ENCODE measurements at regions not wholly inside any gene's neighbourhood (a gene's known extent, or its start where the extent isn't known, plus 50 kb on each side); places are given as distances from the start of the nearest gene placed in this dataset.

DNA sequence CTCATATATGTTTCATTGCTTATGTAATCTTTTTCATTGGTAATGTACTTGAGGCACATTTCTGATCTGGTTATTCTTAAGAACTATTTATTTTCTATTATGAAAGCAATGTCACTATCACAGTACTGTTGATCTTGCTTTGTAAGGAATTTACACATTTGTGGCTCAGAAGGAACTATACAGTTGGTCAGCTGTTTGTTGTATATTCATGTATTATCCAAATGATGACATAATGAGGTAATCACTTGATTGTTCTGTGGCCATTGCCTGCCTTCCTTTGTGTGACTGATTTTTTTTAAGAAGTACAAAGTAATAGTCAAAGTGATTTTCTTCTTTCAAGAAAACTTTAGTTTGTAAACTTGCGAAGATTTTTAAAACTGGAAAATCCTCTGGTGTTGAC lies 399.9 kb downstream of the TMEM161B start:
- no peak for DNase-seq

DNA sequence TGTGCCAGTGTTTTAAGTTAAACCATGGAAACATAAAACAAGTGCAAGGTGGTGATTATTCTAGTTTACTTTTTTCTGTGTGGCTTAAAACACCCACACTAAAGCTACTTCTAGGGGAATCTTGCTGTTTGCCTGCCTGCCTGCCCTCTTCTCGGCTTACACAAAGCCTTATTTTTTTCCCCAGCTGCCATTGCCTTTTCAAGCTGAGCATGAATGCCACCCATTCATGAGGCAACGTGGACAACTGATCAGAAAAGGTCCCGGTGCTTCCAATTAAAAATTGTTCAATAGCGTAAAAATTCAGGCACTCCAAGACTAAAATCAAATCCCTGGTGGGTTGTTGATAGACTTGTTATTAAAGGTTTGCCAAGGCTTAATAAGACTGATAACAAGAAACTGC lies 401.4 kb downstream of the TMEM161B start:
- DNase-seq: no peak

DNA sequence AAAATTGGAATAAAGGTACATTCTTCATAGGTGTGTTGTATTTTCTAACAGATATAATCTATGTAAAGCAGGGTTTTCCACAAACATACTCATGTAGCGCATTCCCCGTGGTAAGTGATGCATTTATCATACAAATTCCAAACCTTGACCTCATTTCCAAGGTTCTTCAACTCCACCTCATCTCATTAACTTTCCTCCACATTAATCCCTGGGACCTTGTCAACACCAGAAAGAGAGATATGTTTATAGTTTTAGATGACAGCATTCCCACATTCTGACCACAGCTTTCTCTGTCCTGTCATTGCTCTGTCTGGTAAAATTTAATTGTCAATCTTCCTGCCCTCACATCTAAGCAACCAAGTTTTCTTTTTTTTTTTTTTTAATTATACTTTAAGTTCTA lies 415.1 kb downstream of the TMEM161B start:
- DNase-seq: no peak

DNA sequence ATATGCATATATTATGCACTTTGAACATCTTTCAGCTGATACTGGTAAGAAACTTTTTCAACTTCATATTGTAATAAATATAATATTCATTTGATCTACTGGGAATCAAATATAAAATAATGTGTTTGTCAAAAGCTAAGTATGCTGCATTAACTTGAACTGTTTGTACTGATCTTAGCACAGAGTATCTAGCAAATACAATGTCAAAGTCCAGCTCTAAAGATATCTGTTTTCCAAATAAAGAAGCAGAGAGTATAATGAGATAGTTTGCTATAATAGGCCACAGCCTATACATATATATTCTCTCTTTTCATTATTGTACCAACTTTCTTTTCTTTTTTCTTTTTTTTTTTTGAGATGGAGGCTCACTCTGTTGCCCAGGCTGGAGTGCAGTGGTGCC lies 417.0 kb downstream of the TMEM161B start:
- DNase-seq: no peak

DNA sequence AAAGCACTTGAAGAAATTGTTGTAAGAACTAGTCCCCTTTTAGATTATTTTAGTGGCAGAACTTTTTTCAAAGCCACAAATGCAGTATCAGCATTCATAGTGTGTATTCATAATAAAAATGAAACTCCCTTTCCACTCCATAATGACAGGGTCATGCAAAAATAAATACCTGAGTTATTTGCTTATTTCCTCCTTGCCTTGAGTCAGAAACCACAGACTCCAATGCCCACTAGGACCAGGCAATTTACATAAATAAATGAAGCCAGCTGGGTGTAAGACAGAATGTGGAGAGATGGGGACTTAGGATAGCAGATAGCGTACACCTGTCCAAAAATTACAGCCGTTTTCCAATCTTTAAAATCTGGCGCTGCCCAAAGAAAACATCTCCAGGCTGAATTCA lies 417.8 kb downstream of the TMEM161B start:
- no peak for DNase-seq

DNA sequence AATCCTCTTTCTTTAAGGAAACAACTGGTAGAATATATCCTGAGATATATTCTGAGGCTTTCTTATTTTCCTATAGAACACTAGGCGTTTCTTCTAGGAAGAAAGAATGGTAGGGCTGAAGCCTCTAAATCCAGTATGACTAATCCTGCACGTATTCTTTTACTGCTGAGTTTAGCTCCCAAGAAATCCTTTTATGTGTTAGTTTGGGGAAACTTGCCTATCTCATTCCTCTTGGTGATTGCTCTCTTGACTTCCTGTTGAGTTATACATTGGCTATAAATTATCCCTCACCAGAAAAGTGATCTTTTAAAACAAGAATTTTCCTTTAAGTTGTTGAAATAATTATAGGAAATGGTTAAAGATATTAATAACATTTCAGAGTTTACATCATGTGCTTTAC lies 422.9 kb downstream of the TMEM161B start:
- no peak for DNase-seq

DNA sequence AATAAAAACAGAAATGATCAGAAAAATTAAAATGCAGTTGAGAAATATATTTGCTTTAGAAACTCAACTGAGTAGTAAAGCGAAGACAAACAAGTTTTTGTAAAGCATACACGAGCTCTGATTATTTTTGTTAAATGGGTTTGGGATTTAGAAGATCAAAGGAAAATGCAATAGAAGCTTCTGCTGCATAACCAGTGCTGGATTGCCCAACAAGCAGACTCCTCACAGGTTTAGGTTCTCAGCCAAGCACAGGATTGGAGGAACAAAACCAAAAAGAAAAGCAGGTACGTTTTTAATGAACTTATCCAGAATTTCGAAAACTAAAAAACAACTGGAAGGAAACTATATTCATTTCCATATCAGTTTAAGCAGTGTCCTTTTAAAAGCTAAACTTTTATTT lies 423.8 kb downstream of the TMEM161B start:
- no peak for DNase-seq

DNA sequence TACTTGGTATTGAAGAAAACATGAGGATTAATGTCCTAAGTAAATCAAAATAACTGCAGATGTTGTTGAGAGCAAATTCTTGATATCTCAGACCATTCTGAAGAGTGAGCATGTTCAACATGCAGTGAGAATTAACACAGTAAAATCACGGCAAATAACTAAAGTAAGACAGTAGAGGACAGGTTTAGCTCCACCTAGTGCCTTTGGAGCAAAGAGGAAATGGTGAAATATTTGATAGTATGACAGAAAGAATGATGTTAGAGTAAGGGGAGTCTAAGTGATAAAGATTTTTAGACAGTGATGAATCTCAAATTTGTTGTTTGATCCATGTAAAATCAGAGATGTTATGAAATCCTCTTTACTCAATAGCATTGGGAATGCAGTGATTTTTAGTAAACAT lies 424.2 kb downstream of the TMEM161B start:
- DNase-seq: no peak

DNA sequence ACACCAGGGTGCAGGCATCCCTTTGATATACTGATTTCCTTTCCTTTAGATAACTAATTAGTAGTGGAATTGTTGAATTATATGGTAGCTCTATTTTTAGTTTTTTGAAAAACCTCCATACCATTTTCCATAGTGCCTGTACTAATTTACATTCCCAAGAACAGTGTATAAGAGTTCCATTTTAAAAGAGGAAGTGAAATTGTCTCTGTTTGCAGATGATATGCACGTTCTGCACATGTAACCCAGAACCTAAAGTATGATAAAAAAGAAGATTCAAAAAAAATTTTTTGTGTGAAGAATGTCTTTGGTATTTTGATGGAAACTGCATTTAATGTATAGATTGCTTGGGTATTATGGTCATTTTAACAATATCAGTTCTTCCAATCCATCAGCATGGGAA lies 424.0 kb upstream of the CCNH start:
- no peak for DNase-seq

DNA sequence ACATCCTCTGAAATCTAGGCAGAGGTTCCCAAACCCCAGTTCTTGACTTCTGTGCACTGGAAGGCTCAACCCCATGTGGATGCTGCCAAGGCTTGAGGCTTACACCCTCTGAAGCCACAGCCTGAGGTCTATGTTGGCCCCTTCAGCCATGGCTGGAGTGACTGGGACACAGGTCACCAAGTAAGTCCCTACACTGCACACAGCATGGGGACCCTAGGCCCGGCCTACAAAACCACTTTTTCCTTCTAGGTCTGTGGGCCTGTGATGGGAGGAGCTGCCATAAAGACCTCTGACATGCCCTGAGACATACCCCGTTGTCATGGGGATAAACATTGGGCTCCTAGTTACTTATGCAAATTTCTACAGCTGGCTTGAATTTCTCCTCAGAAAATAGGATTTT lies 418.8 kb upstream of the CCNH start:
- no peak for DNase-seq

DNA sequence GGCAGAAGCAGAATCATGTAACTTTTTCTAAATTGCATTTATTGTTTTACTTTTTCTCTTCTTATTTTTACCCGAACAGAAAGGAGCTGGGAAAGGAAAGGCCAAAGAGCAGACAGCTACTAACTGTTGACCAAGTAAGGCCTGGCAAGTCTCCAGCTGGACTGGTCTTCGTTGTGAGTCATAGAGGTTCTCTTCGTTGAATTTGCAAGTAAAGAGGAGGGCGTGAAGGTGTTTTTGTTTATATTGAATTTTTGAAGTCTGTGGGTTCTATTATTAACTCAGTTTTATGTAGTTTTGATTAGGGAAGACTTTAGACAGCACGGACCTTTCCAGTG lies 416.5 kb upstream of the CCNH start:
- DNase-seq: no peak

DNA sequence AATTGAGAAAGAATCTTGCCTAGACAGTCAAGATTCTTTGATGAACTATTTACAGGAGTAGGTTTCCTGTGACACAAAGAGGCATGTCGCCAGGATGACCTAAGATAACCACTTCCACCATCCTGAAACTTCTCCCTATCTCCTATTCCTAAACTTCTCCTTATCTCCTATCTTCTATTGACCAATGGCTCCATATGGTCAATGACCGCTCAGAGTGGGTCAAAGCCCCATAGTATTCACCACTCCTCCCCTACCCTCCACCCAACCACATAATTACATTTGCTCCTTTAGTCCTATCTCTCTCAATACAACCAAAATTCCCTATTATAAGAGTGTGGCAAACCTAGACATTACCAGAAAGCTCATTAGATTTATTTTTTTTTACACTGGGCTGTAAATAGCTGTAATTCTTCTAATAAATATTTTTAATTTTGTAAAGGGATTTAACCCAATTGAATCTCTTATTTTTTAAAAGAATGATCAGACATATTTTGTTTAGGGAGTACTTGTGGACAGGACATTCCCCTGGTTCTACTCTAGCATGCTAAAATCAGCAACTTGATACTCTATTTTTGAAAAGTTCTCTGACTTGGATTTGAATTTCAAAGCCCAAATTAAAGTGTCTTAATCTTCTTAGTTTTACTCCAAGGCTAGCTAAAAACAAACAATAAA lies 416.0 kb upstream of the CCNH start:
- DNase-seq: no peak

DNA sequence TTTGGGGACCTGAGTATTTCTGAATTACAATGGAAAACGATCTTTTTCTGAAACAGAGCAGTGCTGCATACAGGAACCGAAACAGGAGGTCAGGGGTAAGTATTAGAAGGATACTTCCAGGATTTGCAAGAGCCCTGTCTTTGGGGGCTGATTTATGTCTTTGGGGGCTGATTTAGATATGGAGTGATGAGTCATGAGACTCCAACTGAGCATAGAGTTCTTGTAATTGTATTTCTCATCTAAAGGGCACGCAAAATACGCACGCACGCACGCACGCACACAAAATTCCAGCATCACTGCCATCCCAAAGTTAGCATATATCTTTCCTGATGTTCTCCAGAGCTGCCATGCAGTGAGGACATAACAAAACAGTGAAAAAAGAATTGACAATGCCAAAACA lies 414.8 kb upstream of the CCNH start:
- no peak for DNase-seq

DNA sequence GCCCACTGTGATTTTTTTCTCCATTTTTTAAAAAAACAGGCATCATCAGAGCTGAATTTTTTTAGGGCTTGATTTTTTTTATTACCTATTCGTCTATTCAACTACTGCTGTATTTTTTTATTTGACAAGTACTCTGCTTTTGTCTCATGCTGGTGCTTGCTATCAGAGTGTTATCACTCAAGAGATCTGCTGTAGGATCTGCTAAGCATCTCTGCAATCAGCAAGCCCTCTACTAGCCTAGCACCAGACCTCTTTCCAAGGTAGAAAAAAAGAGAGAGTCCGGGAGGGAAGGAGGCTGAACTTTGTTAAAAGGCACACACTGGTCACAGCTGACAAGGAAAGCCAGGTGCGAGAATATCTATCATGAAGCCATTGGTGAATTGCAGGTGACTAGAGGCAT lies 413.8 kb upstream of the CCNH start:
- no peak for DNase-seq

DNA sequence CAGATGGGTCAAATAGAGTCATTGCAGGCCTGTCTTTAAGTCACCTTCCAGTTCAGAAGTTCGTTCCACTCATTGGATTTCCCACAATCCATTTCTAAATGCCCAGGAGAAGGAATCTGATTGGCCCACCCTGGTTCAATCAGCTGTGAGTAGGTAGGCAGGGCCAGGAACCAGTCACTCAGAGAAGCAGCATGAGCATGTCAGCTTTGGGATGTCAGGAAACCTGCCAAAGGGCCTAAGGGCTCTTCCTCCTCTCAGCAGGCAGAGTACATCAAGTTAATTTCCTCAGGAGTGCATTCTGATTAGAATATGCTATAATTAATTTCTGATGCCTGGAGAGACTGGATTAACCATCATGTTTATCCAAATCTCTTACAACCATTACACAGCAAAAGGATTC lies 412.9 kb upstream of the CCNH start:
- DNase-seq: no peak

DNA sequence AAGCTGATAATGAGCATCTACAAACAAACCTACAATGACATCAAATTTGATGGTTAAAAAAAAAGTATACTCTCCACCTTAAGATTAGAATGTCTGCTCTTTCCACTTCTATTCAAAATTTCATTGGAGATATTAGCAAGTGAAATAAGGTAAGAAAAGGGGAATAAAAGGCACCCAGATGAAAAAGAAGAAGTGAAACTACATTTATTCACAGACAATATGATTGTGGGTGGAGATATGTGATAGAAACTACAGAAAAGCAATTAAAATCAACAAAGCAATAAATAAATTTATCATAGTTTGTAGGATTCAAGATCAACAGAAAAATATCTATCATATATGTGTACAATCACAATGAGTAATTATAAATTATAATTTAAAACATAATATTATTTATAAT lies 395.1 kb upstream of the CCNH start:
- DNase-seq: no peak

DNA sequence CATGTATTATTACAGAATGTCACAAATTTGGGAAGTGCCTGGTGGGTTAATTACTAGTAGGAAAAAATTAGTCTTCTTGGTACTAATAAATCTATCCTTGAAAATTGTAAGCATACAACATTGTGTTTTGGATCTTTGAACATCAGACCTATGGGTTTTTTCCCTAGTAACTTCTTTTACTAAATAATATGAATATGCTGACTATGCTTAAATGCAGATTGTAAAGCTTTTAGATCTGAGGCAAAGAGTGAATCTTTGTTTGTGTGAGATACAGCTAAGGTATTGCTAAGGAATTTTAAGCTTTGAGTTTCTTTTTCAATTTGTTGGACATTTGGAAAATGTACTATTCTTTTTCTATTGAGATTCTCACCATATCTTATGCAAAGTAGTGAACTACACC lies 390.6 kb upstream of the CCNH start:
- no peak for DNase-seq

DNA sequence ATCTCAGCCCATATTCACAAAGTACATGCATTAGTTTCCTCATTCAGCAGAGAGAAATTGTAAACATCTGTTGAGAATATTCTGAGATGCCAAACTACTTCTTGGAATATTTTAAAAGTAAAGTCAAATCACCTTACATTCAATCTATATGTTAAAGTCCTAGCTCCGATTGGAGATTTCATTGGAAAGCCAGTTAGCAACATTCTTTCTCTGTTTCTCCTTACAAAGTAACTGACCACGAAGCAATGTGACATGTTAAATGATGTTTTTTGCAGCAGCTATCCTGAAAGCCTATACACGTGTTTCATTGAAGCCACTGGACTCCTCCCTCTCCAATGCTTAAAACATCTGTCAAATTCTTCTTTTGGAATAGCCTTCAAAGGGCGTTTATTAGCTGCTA lies 379.1 kb upstream of the CCNH start:
- no peak for DNase-seq

DNA sequence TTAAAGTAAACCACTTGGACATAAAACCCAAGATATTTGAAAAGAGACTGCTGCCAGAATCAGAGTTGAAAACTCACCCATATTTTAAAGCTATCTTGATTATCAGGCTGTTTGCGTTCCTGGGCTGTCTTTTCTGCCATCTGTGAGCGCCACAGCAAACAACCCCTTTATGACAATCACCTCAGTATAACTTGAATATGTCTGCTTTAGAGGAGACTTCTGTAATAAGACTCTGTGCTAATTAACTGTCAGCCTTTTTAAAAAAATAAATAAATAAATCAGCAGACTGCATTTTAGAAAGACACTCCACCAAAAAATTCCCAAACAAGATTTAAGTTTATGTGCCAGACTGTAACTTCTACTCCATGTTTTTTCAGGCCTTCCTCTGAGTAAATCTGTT lies 375.7 kb upstream of the CCNH start:
- DNase-seq: no peak

DNA sequence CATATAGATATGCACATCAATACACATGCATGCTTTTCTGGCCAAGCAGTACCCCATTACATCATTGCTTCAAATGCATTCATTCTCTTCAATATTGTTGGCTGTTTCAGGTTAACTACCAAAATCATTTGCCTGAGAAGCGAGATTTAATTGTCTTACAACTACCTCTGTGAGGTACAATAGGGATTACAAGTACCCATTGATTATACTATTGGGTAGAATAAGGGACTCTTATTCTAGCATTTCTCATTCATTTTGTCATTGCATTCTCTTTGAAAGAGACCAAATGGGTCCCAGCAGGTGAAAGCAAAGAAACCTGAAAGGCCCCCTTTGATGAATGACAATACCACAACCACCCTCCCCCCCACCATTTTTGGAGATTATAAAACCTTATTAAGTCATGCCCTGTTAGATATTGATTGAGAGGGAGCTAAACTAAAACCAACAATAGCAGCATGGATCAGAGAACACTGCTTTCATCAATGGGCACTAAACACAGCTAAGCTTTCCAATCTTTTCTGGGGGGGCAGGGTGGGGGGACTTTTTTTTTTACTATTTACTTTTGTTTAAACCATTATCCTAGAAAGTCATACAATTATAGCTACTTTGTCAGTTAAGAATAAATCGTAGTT lies 375.0 kb upstream of the CCNH start:
- no peak for DNase-seq

DNA sequence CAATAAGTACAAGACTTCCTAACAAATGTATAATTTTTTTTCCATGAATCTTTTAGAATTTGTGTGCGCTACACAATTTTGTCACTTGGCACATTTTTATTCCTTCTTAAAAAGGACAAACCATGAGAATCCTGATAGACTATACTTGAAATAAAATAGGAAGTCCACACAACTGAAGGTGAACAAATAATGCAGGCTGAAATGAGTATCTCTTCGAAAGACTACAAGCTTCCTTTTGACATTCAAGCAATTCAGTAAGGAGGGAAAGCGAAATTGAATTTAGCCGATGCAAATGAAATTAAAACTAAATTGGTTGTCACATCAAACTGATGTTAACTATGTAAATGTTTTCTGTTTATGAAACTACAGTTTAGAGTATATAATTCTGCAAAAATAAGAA lies 374.4 kb upstream of the CCNH start:
- no peak for DNase-seq

DNA sequence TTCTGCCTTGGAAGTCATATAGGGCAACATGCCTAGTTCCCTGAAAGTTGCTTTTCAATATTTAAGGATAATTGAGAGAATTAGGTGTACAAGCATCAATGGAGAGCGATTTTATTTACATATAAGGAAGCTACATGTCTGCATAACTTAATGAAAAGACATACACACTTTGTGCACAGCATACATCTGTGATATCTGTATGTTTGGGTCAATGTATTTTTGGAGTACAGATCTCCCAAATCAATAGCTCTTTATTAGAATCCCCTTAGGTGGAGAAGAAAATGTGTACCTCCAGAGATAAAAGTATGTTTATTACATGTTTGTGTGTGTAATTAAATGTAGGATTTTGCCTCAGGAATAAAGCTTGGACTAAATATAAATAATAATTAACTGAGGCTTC lies 373.7 kb upstream of the CCNH start:
- no peak for DNase-seq

DNA sequence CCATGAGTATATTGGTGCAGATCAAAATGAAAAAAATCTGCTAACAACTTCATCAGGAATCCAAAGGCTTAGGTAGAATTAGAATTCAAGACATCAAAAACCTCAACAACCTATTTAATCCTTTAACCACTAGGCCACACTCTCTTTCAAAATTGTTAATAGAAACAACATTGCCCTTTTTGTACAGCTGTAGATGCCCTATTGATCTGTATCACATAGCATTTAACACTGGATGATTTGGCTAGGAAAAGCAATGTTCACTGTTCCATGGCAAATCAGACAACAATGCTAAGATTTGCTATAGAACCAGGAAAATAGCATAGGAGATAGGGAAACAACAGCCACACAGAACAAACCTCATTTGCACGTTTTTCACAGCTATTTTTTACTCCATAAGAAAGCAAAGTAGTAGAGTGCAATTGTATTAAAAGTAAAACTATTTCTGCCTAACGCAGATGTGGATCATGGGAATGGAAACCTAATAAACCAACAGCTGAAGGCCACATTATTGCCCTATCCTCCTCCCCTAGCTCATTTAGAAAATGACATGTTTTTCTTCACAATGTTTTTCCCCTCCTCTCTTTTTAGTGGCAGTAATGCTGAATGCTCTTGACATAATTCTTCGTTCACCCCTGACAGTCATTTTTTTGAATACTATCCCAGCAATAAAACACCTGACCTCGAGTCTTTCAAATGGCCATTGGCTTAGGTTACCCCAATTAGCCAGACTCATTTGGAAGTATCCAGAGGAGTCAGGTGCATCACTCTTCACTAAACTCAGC lies 373.0 kb upstream of the CCNH start:
- no peak for DNase-seq

DNA sequence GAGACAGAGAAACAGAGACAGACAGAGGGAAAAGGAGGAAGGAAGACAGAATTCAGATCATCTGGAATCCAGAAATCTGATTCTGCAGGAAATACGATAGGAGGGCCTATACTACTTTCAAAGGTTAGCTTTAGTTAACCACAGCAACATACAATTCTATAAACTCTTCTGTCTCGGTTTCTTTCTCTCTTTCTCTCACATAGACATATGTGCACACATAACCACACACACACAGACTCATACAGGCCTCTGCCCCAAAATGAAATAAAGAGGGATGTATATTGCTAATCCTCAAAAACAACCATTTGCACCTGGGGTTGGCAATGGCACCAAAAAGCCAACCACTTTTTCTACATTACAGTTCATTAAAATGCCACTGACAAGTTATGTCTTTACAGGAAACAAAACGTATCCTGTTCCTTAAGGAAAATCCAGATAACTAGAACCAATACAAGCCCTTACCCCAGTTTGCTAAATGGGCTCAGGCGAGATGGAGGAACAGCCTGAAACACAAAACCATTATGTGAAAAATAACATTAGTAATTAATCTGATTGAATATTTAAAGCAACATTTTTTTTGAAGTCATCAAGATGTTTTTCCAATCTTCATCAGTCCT lies 372.3 kb upstream of the CCNH start:
- DNase-seq: no peak
